GM21528 (cell line): ENCODE measurements at regions not wholly inside any gene's neighbourhood (a gene's known extent, or its start where the extent isn't known, plus 50 kb on each side); places are given as distances from the start of the nearest gene placed in this dataset.

Experiments
- ATAC-seq: cut with Tn5 transposase; IDR thresholded peaks from one replicate; pipeline ENCODE4 v1.9.1; 2021; ENCODE audit warnings: mild to moderate bottlenecking, moderate library complexity; ENCODE audit not compliant: unreplicated experiment, low FRiP score

GRCh38 chr6:106918115-106918514 is 56.4 kb downstream of the CD24 start:
- no peak for ATAC-seq

- no peak for ATAC-seq
Observed at GRCh38 chr6:106916891-106917290, 57.6 kb downstream of the CD24 start.

- ATAC-seq, result no peak
Observed at GRCh38 chr6:106913676-106914280, 60.8 kb downstream of the CD24 start.

GRCh38 chr6:106913111-106913510 is 61.4 kb downstream of the CD24 start:
- ATAC-seq, result no peak

GRCh38 chr6:106912091-106912490 is 62.4 kb downstream of the CD24 start:
- ATAC-seq, result no peak

- no peak for ATAC-seq
Observed at GRCh38 chr6:106910999-106911949, 63.3 kb downstream of the CD24 start.

GRCh38 chr6:106908386-106908840 is 66.1 kb downstream of the CD24 start:
- no peak for ATAC-seq

GRCh38 chr6:106907754-106908153 is 66.8 kb downstream of the CD24 start:
- no peak for ATAC-seq

- ATAC-seq, result no peak
Observed at GRCh38 chr6:106906232-106906631, 68.3 kb downstream of the CD24 start.

- ATAC-seq, result no peak
Observed at GRCh38 chr6:106903299-106903698, 71.2 kb downstream of the CD24 start.

GRCh38 chr6:106901062-106901461 is 73.5 kb downstream of the CD24 start:
- ATAC-seq, result no peak

GRCh38 chr6:106899697-106900096 is 74.8 kb downstream of the CD24 start:
- no peak for ATAC-seq

- ATAC-seq, result no peak
Observed at GRCh38 chr6:106897580-106897979, 76.9 kb downstream of the CD24 start.

- ATAC-seq, result no peak
Observed at GRCh38 chr6:106895703-106896040, 78.9 kb downstream of the CD24 start.

GRCh38 chr6:106894978-106895702 is 79.4 kb downstream of the CD24 start:
- no peak for ATAC-seq

GRCh38 chr6:106892186-106892585 is 82.3 kb downstream of the CD24 start:
- ATAC-seq, result no peak

GRCh38 chr6:106890447-106890846 is 84.1 kb downstream of the CD24 start:
- no peak for ATAC-seq

- no peak for ATAC-seq
Observed at GRCh38 chr6:106889692-106890091, 84.8 kb downstream of the CD24 start.

GRCh38 chr6:106886922-106887797 is 87.4 kb downstream of the CD24 start:
- ATAC-seq, result no peak
